HPDE6-E6E7 (cell line): ENCODE measurements at regions not wholly inside any gene's neighbourhood (a gene's known extent, or its start where the extent isn't known, plus 50 kb on each side); places are given as distances from the start of the nearest gene placed in this dataset.
"Not testable (repeated sequence)": the region's sequence is repeated elsewhere in the genome, so short reads cannot be mapped to it uniquely, and the experiment has no call there.

Source experiments
- DNase-seq: peaks from one replicate; pipeline ENCODE4 v3.0.0; 2011; ENCODE audit warnings: missing footprints; ENCODE audit errors: extremely low spot score

GRCh38 chr4:134505511-134505910, 303.9 kb upstream of the PABPC4L start:
- no peak for DNase-seq

- DNase-seq = no peak
These were observed 300.5 kb upstream of the PABPC4L start for GRCh38 chr4:134501973-134502643.

GRCh38 chr4:134501488-134501887, 299.9 kb upstream of the PABPC4L start:
- not testable (repeated sequence) for DNase-seq

- DNase-seq = no peak
These were observed 297.5 kb upstream of the PABPC4L start for GRCh38 chr4:134499074-134499473.

GRCh38 chr4:134490863-134491262, 289.3 kb upstream of the PABPC4L start:
- no peak for DNase-seq

GRCh38 chr4:134483514-134483913, 281.9 kb upstream of the PABPC4L start:
- not testable (repeated sequence) for DNase-seq

GRCh38 chr4:134471569-134471968, 270.0 kb upstream of the PABPC4L start:
- no peak for DNase-seq

GRCh38 chr4:134470544-134470943, 269.0 kb upstream of the PABPC4L start:
- no peak for DNase-seq

- DNase-seq = no peak
These were observed 263.8 kb upstream of the PABPC4L start for GRCh38 chr4:134465417-134465816.

GRCh38 chr4:134463771-134464170, 262.2 kb upstream of the PABPC4L start:
- DNase-seq = no peak

GRCh38 chr4:134426821-134427220, 225.2 kb upstream of the PABPC4L start:
- no peak for DNase-seq

- DNase-seq = no peak
These were observed 224.2 kb upstream of the PABPC4L start for GRCh38 chr4:134425756-134426155.

- DNase-seq = no peak
These were observed 221.2 kb upstream of the PABPC4L start for GRCh38 chr4:134422776-134423175.

GRCh38 chr4:134421734-134422133, 220.1 kb upstream of the PABPC4L start:
- no peak for DNase-seq

- no peak for DNase-seq
These were observed 207.3 kb upstream of the PABPC4L start for GRCh38 chr4:134408897-134409296.

- no peak for DNase-seq
These were observed 200.2 kb upstream of the PABPC4L start for GRCh38 chr4:134401798-134402197.

- no peak for DNase-seq
These were observed 192.0 kb upstream of the PABPC4L start for GRCh38 chr4:134393592-134393991.

- no peak for DNase-seq
These were observed 188.7 kb upstream of the PABPC4L start for GRCh38 chr4:134390319-134390718.

- DNase-seq = no peak
These were observed 186.8 kb upstream of the PABPC4L start for GRCh38 chr4:134388351-134388750.

GRCh38 chr4:134382478-134383227, 181.1 kb upstream of the PABPC4L start:
- DNase-seq = no peak

- no peak for DNase-seq
These were observed 174.2 kb upstream of the PABPC4L start for GRCh38 chr4:134375775-134376174.

- DNase-seq = no peak
These were observed 164.3 kb upstream of the PABPC4L start for GRCh38 chr4:134365852-134366251.

GRCh38 chr4:134364928-134365327, 163.3 kb upstream of the PABPC4L start:
- no peak for DNase-seq
